ENCODE measurements at regions not wholly inside any gene's neighbourhood (a gene's known extent, or its start where the extent isn't known, plus 50 kb on each side); places are given as distances from the start of the nearest gene placed in this dataset.

- TF ChIP-seq CTCF (IDR thresholded peaks at IDR 0.05) (no peak), POLR2A (IDR thresholded peaks at IDR 0.05) (no peak)
- H3K36me3 ChIP-seq = no peaks in the 10 kb centered on the region
- intact Hi-C loops (cut with DNase I; ENCODE audit: low total_unique reads) = no loop called here
- H3K4me3 ChIP-seq = no peak overlapping the region
- H3K27me3 ChIP-seq = no peaks in the 10 kb centered on the region
- H3K4me1 ChIP-seq = no peaks in the 10 kb centered on the region
- H3K27ac ChIP-seq = no peak overlapping the region
- no peak for DNase-seq
- no peaks in the 10 kb centered on the region for H3K9me3 ChIP-seq
Observed at GRCh38 chr4:11488657-11489452, 60.2 kb upstream of the HS3ST1 start.

- no peaks in the 10 kb centered on the region for H3K27me3 ChIP-seq
- DNase-seq = no peak
- H3K27ac ChIP-seq = no peak overlapping the region
- no peaks in the 10 kb centered on the region for H3K4me1 ChIP-seq
- H3K36me3 ChIP-seq = no peaks in the 10 kb centered on the region
- H3K9me3 ChIP-seq = no peaks in the 10 kb centered on the region
- intact Hi-C loops (cut with DNase I; ENCODE audit: low total_unique reads) = no loop called here
- TF ChIP-seq CTCF (IDR thresholded peaks at IDR 0.05) = no peak
- no peak for TF ChIP-seq POLR2A (IDR thresholded peaks at IDR 0.05)
- no peak overlapping the region for H3K4me3 ChIP-seq
Observed at GRCh38 chr4:11487868-11488544, 59.3 kb upstream of the HS3ST1 start.

GRCh38 chr4:11487139-11487538, 58.4 kb upstream of the HS3ST1 start:
- H3K27ac ChIP-seq = no peak overlapping the region
- DNase-seq = no peak
- no peak overlapping the region for H3K4me3 ChIP-seq
- no peaks in the 10 kb centered on the region for H3K4me1 ChIP-seq
- no peak for TF ChIP-seq CTCF (IDR thresholded peaks at IDR 0.05)
- TF ChIP-seq POLR2A (IDR thresholded peaks at IDR 0.05) = no peak
- H3K9me3 ChIP-seq = no peaks in the 10 kb centered on the region
- no peaks in the 10 kb centered on the region for H3K36me3 ChIP-seq
- no peaks in the 10 kb centered on the region for H3K27me3 ChIP-seq
- intact Hi-C loops (cut with DNase I; ENCODE audit: low total_unique reads) = no loop called here

- TF ChIP-seq CTCF (IDR thresholded peaks at IDR 0.05) (no peak), POLR2A (IDR thresholded peaks at IDR 0.05) (no peak)
- H3K9me3 ChIP-seq = no peaks in the 10 kb centered on the region
- no peaks in the 10 kb centered on the region for H3K27me3 ChIP-seq
- no peak for DNase-seq
- no peaks in the 10 kb centered on the region for H3K36me3 ChIP-seq
- intact Hi-C loops (cut with DNase I; ENCODE audit: low total_unique reads) = no loop called here
- no peak overlapping the region for H3K4me3 ChIP-seq
- H3K27ac ChIP-seq = no peak overlapping the region
- no peaks in the 10 kb centered on the region for H3K4me1 ChIP-seq
Observed at GRCh38 chr4:11485926-11486325, 57.2 kb upstream of the HS3ST1 start.

- no peaks in the 10 kb centered on the region for H3K9me3 ChIP-seq
- no peaks in the 10 kb centered on the region for H3K36me3 ChIP-seq
- intact Hi-C loops (cut with DNase I; ENCODE audit: low total_unique reads) = no loop called here
- TF ChIP-seq POLR2A (IDR thresholded peaks at IDR 0.05) = no peak
- no peak for TF ChIP-seq CTCF (IDR thresholded peaks at IDR 0.05)
- H3K27ac ChIP-seq = no peak overlapping the region
- no peaks in the 10 kb centered on the region for H3K4me1 ChIP-seq
- DNase-seq = no peak
- no peak overlapping the region for H3K4me3 ChIP-seq
- H3K27me3 ChIP-seq = no peaks in the 10 kb centered on the region
Observed at GRCh38 chr4:11484531-11484930, 55.8 kb upstream of the HS3ST1 start.
